ENCODE measurements at regions not wholly inside any gene's neighbourhood (a gene's known extent, or its start where the extent isn't known, plus 50 kb on each side); places are given as distances from the start of the nearest gene placed in this dataset.

GRCh38 chr6:78324213-78324612 is 543.1 kb upstream of the IRAK1BP1 start:
- no peak for DNase-seq (ENCODE audit: insufficient read length, low spot score)
- TF ChIP-seq CTCF (IDR thresholded peaks at IDR 0.05; ENCODE audit: insufficient read depth, missing control alignments), result no peak
- no peak for FAIRE-seq

GRCh38 chr6:78340755-78341154 is 526.6 kb upstream of the IRAK1BP1 start:
- TF ChIP-seq CTCF (IDR thresholded peaks at IDR 0.05; ENCODE audit: insufficient read depth, missing control alignments), result no peak
- DNase-seq (ENCODE audit: insufficient read length, low spot score) (no peak), FAIRE-seq (no peak)

GRCh38 chr6:78345882-78346281 is 521.5 kb upstream of the IRAK1BP1 start:
- FAIRE-seq (no peak), DNase-seq (ENCODE audit: insufficient read length, low spot score) (no peak)
- no peak for TF ChIP-seq CTCF (IDR thresholded peaks at IDR 0.05; ENCODE audit: insufficient read depth, missing control alignments)

GRCh38 chr6:78347191-78347916 is 520.0 kb upstream of the IRAK1BP1 start:
- FAIRE-seq (no peak), DNase-seq (ENCODE audit: insufficient read length, low spot score) (no peak)
- TF ChIP-seq CTCF (IDR thresholded peaks at IDR 0.05; ENCODE audit: insufficient read depth, missing control alignments), result no peak

- no peak for DNase-seq (ENCODE audit: insufficient read length, low spot score)
- TF ChIP-seq CTCF (IDR thresholded peaks at IDR 0.05; ENCODE audit: insufficient read depth, missing control alignments), result no peak
- no peak for FAIRE-seq
Measured at GRCh38 chr6:78353040-78353439, 514.3 kb upstream of the IRAK1BP1 start.

GRCh38 chr6:78363688-78364087 is 503.7 kb upstream of the IRAK1BP1 start:
- no peak for DNase-seq (ENCODE audit: insufficient read length, low spot score)
- no peak for TF ChIP-seq CTCF (IDR thresholded peaks at IDR 0.05; ENCODE audit: insufficient read depth, missing control alignments)
- FAIRE-seq, result peak; percentile 46

GRCh38 chr6:78365473-78365872 is 501.9 kb upstream of the IRAK1BP1 start:
- no peak for TF ChIP-seq CTCF (IDR thresholded peaks at IDR 0.05; ENCODE audit: insufficient read depth, missing control alignments)
- FAIRE-seq, result no peak
- no peak for DNase-seq (ENCODE audit: insufficient read length, low spot score)
